H9 (cell line): ENCODE measurements at regions not wholly inside any gene's neighbourhood (a gene's known extent, or its start where the extent isn't known, plus 50 kb on each side); places are given as distances from the start of the nearest gene placed in this dataset.
A peak's percentile ranks its signal among the peaks of the same experiment; 100 is the strongest.

Source experiments
- DNase-seq: peaks from one replicate; pipeline ENCODE4 v3.0.0-alpha.2; 2017
- H2AFZ ChIP-seq: one replicate; pipeline ENCODE4 v1.6.1; 2013; ENCODE audit warnings: mild to moderate bottlenecking, low read length, control low read depth, moderate library complexity
- H2AK5ac ChIP-seq: 2 replicates; pipeline ENCODE4 v1.6.1; 2013; ENCODE audit warnings: low read length, control low read depth, mixed read lengths; ENCODE audit not compliant: insufficient read length
- H2BK120ac ChIP-seq: one replicate; pipeline ENCODE4 v1.6.1; 2013; ENCODE audit warnings: low read depth, mild to moderate bottlenecking, low read length, control low read depth, inconsistent platforms; ENCODE audit not compliant: poor library complexity, severe bottlenecking
- H2BK12ac ChIP-seq: 2 replicates; pipeline ENCODE4 v1.6.1; 2013; ENCODE audit warnings: low read length, control low read depth, mixed read lengths, low read depth; ENCODE audit not compliant: insufficient read length
- H2BK15ac ChIP-seq: 2 replicates; pipeline ENCODE4 v1.6.1; 2013; ENCODE audit warnings: low read depth, low read length, control low read depth
- H2BK20ac ChIP-seq: one replicate; pipeline ENCODE4 v1.6.1; 2013; ENCODE audit warnings: low read depth, mild to moderate bottlenecking, low read length, control low read depth, inconsistent platforms; ENCODE audit not compliant: poor library complexity, severe bottlenecking
- H2BK5ac ChIP-seq: 2 replicates; pipeline ENCODE4 v1.6.1; 2013; ENCODE audit warnings: low read length, control low read depth, mixed read lengths; ENCODE audit not compliant: insufficient read length
- H3K14ac ChIP-seq: 2 replicates; pipeline ENCODE4 v1.6.1; 2013; ENCODE audit warnings: low read length, control low read depth; ENCODE audit not compliant: insufficient read depth
- H3K18ac ChIP-seq: 2 replicates; pipeline ENCODE4 v1.6.1; 2013; ENCODE audit warnings: low read depth, mild to moderate bottlenecking, mixed read lengths, low read length, control low read depth; ENCODE audit not compliant: insufficient read length
- H3K23ac ChIP-seq: 2 replicates; pipeline ENCODE4 v1.6.1; 2013; ENCODE audit warnings: low read length, control low read depth, mixed read lengths, low read depth; ENCODE audit not compliant: insufficient read length
- H3K23me2 ChIP-seq: 2 replicates; pipeline ENCODE4 v1.6.1; 2013; ENCODE audit warnings: low read depth, mild to moderate bottlenecking, mixed read lengths, low read length, control low read depth; ENCODE audit not compliant: insufficient read length, poor library complexity, severe bottlenecking
- H3K27ac ChIP-seq: 2 replicates; pipeline ENCODE4 v1.5.1; 2013; ENCODE audit warnings: low read length, control low read depth, mixed read lengths, low read depth; ENCODE audit not compliant: insufficient read length
- H3K27me3 ChIP-seq: 2 replicates; pipeline ENCODE4 v1.6.1; 2013; ENCODE audit warnings: low read length, control low read depth, inconsistent platforms; ENCODE audit not compliant: insufficient read depth
- H3K4ac ChIP-seq: 2 replicates; pipeline ENCODE4 v1.6.1; 2013; ENCODE audit warnings: low read depth, mild to moderate bottlenecking, control low read depth, inconsistent platforms, low read length, moderate library complexity
- H3K4me1 ChIP-seq: 2 replicates; pipeline ENCODE4 v1.6.1; 2013; ENCODE audit warnings: low read length, control low read depth, inconsistent platforms; ENCODE audit not compliant: insufficient read depth
- H3K4me2 ChIP-seq: 2 replicates; pipeline ENCODE4 v1.6.1; 2013; ENCODE audit warnings: low read length, control low read depth, mixed read lengths; ENCODE audit not compliant: insufficient read length, insufficient read depth
- H3K56ac ChIP-seq: 2 replicates; pipeline ENCODE4 v1.6.1; 2013; ENCODE audit warnings: low read depth, mild to moderate bottlenecking, mixed read lengths, low read length, control low read depth; ENCODE audit not compliant: insufficient read length
- H3K79me1 ChIP-seq: 2 replicates; pipeline ENCODE4 v1.6.1; 2013; ENCODE audit warnings: low read depth, mild to moderate bottlenecking, moderate library complexity, low read length, control low read depth, inconsistent platforms; ENCODE audit not compliant: insufficient read depth, poor library complexity, severe bottlenecking
- H3K79me2 ChIP-seq: 2 replicates; pipeline ENCODE4 v1.6.1; 2013; ENCODE audit warnings: low read length, control low read depth, inconsistent platforms; ENCODE audit not compliant: insufficient read depth
- H3K9ac ChIP-seq: 2 replicates; pipeline ENCODE4 v1.6.1; 2013; ENCODE audit warnings: low read length, control low read depth, mixed read lengths; ENCODE audit not compliant: insufficient read length; ENCODE audit errors: extremely low read depth
- H3K9me3 ChIP-seq: one replicate; pipeline ENCODE4 v1.6.1; 2013; ENCODE audit warnings: low read depth, low read length, inconsistent platforms; ENCODE audit not compliant: control insufficient read depth
- H3T11ph ChIP-seq: one replicate; pipeline ENCODE4 v1.6.1; 2013; ENCODE audit warnings: mild to moderate bottlenecking, low read length, control low read depth, inconsistent platforms
- H4K20me1 ChIP-seq: one replicate; pipeline ENCODE4 v1.6.1; 2013; ENCODE audit not compliant: control insufficient read depth, insufficient read length, insufficient read depth
- H4K5ac ChIP-seq: 2 replicates; pipeline ENCODE4 v1.6.1; 2013; ENCODE audit warnings: low read depth, mild to moderate bottlenecking, mixed read lengths, low read length, control low read depth; ENCODE audit not compliant: insufficient read length
- H4K8ac ChIP-seq: replicated peaks from 2 replicates; pipeline ENCODE4 v1.6.1; 2013; ENCODE audit warnings: low read length, control low read depth, mixed read lengths, low read depth; ENCODE audit not compliant: insufficient read length
- H4K91ac ChIP-seq: 2 replicates; pipeline ENCODE4 v1.6.1; 2013; ENCODE audit warnings: low read depth, mild to moderate bottlenecking, moderate library complexity, mixed read lengths, low read length, control low read depth; ENCODE audit not compliant: insufficient read length
- H3K27ac Mint-ChIP-seq, 3 experiments: 2 replicates in 2 of 3; 3 replicates in 1 of 3; pipeline ENCODE4 v1.8.0; 2020 to 2021; ENCODE audit warnings: mixed read lengths in 3 of 3, mild to moderate bottlenecking in 1 of 3, moderate library complexity in 1 of 3
- H3K27me3 Mint-ChIP-seq: 2 replicates; pipeline ENCODE4 v1.8.0; 2021; ENCODE audit warnings: low read depth, mild to moderate bottlenecking, moderate library complexity, mixed read lengths
- H3K36me3 Mint-ChIP-seq, 3 experiments: 2 replicates in 2 of 3; 3 replicates in 1 of 3; pipeline ENCODE4 v1.8.0; 2020 to 2021; ENCODE audit warnings: low read depth in 3 of 3, mixed read lengths in 3 of 3; ENCODE audit not compliant: insufficient read depth in 1 of 3
- H3K4me1 Mint-ChIP-seq, 2 experiments: 2 replicates each; pipeline ENCODE4 v1.8.0; 2020; ENCODE audit warnings: mixed read lengths in 2 of 2
- H3K4me3 Mint-ChIP-seq, 2 experiments: 2 replicates in 1 of 2; 3 replicates in 1 of 2; pipeline ENCODE4 v1.8.0; 2020 to 2021; ENCODE audit warnings: mild to moderate bottlenecking in 2 of 2, mixed read lengths in 2 of 2, moderate library complexity in 1 of 2
- H3K9me3 Mint-ChIP-seq, 2 experiments: 2 replicates in 1 of 2; 3 replicates in 1 of 2; pipeline ENCODE4 v1.8.0; 2020; ENCODE audit warnings: mild to moderate bottlenecking in 2 of 2, mixed read lengths in 2 of 2, moderate library complexity in 1 of 2
- CTCF ChIP-seq: fragments of 200-600 bp; sonication (generic); conservative IDR thresholded peaks from 3 replicates; pipeline ENCODE4 v1.8.0; 2021; ENCODE audit warnings: antibody characterized with exemption, mild to moderate bottlenecking
- WGBS: extraction: QIAGEN DNeasy Blood & Tissue Kit; methylation state at CpG from one replicate; pipeline ENCODE4 v1.1.7; 2013; ENCODE audit warnings: missing lambda C conversion rate, low lambda C conversion rate, mixed read lengths; ENCODE audit not compliant: insufficient read length; ENCODE audit errors: extremely low coverage; 5-methylcytosine and 5-hydroxymethylcytosine counted together

DNA sequence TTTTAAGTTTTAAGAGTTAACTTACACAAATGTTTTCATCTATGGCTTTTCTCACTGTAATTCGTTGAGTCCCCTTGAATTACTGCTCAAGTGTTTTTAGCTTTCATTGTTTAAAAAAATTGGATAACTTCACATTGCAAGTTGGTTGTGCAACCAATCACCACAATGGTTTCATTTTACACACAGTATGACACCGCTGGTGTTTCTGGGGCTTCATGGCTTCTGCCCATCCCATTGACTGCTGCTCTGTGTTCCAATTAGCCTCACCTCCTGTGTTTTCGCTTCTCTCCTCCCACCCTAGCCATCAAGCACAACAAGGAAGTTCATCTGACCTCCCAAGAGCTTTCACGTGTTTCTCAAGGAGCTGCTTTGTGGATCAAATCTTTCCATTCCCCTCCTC, 199.1 kb upstream of the CHAC2 start:
- no peak overlapping the region for H2BK20ac ChIP-seq
- no peaks in the 10 kb centered on the region for H3K79me1 ChIP-seq
- H3T11ph ChIP-seq: no peak overlapping the region
- H3K14ac ChIP-seq: no peak overlapping the region
- Mint-ChIP-seq H3K4me1 (no peaks in the 10 kb centered on the region), H3K9me3 (no peaks in the 10 kb centered on the region), H3K27ac (peak overlapping the region in 1 of 3 experiments; percentile 80; a peak in 1 of 7 replicates), H3K36me3 (no peaks in the 10 kb centered on the region), H3K27me3 (no peaks in the 10 kb centered on the region), H3K4me3 (no peak overlapping the region)
- no peak overlapping the region for H3K27ac ChIP-seq
- no peaks in the 10 kb centered on the region for H3K23me2 ChIP-seq
- no peak overlapping the region for H4K8ac ChIP-seq
- no peaks in the 10 kb centered on the region for H4K20me1 ChIP-seq
- no peak overlapping the region for H2BK5ac ChIP-seq
- no peaks in the 10 kb centered on the region for H3K9me3 ChIP-seq
- H2BK15ac ChIP-seq: no peak overlapping the region
- H2AK5ac ChIP-seq: no peak overlapping the region
- no peak overlapping the region for H3K56ac ChIP-seq
- WGBS: no CpG with 5 or more reads among the region's 4 CpGs
- no peaks in the 10 kb centered on the region for H3K27me3 ChIP-seq
- H3K4me1 ChIP-seq: no peaks in the 10 kb centered on the region
- no peak overlapping the region for H3K4ac ChIP-seq
- no peak overlapping the region for H3K9ac ChIP-seq
- no peak overlapping the region for H3K4me2 ChIP-seq
- no peak for TF ChIP-seq CTCF
- no peak overlapping the region for H4K5ac ChIP-seq
- no peak overlapping the region for H2AFZ ChIP-seq
- no peak overlapping the region for H2BK120ac ChIP-seq
- H3K23ac ChIP-seq: no peak overlapping the region
- H4K91ac ChIP-seq: no peak overlapping the region
- no peak overlapping the region for H3K18ac ChIP-seq
- H3K79me2 ChIP-seq: no peaks in the 10 kb centered on the region
- no peak for DNase-seq
- H2BK12ac ChIP-seq: no peak overlapping the region
